DMS153 treated with DMSO at 0.1 percent for 48 hours (cell line): ENCODE measurements at regions not wholly inside any gene's neighbourhood (a gene's known extent, or its start where the extent isn't known, plus 50 kb on each side); places are given as distances from the start of the nearest gene placed in this dataset.

ENCODE experiments used
- DNase-seq: peaks from one replicate; lab custom pipeline; 2025; ENCODE audit not compliant: unreplicated experiment; lab: John Stamatoyannopoulos, UW

DNA sequence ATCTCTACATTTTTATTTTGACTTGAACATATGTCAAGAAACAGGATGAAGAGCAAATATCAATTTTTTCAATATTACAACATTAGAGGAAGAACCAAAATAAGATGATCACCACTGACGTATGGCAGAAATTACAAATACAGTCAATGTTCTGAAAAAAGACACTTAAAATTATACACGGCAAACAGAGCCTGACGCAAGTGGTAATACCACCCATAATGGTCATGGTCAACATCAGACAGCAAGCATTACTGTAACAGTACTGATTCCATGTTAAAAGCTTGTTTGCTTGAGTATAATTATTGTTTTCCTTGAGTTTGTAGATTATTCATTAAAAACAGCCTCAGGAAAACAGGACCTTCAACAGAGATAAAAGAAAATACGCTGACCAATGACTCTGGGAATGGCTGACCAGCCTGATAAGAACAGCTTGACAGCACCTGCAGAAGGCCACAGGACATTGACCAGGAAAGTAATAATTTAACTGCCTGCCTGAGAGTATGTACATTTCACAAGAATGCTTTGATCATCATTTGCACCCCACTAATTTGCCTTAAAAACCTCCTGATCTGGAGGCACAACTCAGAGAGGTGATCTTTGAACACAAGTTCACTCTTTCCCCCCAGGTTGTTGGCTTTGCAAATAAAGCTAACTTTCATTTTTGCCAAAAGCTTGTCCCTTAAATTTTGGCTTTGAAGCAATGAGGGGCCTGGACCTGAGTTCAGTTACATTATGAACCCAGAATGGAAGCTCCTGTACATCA, 187.3 kb downstream of the IPO8 start:
- DNase-seq = no peak

DNA sequence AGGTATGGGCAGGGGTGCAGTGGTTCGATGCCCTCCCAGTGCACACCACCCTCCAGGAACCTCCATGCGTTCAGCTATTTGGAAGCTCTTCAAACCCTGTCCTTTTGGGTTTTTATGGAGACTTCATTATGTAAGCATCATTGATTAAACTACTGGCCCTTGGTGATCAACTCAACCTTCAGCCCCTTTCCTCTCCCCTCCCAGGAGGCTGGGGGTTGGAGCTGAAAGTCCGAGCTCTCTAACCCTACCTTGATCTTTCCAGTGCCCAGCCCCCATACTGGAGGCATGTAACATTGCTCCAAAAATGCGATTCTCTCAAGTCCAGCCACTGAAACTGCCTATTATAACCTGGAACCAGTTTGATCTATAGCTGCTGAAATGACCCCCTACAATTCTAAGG, 188.1 kb downstream of the IPO8 start:
- DNase-seq = no peak

DNA sequence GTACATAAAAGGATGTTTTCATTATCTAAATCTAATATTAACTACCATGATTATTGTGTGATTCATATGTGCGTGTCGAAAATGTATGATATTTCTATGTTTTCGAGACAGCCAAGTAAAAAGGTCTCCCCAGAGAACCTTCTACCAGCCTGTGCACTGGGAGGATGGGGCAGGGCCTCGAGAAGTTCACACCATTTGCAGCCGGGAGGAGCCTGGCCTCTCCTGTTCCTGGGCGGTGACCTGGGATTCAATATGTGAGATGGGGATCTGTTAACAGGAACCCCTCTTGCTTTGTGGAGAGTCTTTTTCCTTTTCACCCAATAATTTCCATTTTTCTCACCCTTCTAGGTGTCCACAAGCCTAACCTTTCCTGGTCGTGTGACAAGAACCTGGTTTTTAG, 189.3 kb downstream of the IPO8 start:
- no peak for DNase-seq

DNA sequence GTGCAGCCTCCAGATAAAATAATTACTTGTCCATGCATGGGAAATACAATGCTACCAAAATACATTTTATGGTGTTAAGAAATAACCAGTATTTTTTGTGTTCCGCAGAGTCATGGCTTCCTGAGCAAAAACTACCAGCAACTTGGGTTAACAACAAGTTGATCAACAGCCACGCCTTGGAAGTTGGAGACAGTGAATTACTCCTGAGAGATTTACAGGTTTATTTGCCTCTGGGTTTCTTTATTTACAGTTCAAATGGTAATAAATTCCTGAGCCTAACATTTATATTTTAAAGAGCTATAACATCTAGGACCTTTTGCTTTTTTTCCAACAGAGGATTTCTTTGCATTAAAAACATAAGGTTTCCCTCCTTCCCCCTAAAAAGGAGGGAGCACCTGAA, 194.0 kb downstream of the IPO8 start:
- DNase-seq = no peak

DNA sequence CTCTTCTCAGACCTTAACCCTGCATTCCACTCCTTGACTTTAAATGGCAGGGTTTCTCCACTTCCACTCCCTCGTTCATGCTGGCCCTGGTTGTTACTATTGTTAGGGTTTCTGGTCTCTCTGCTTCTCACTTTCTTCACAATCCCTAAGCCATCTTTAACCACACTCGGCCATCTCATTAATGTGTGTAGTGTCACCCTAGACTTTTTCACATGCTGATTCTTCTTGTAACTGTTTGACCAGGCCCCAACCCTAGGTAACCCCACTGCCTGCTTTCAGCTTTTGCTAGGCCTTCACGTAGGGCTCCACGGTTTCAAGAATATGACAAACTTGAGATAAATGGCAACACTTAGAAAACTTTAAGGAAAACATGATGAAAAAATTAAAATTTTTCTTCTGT, 195.1 kb downstream of the IPO8 start:
- DNase-seq = no peak

DNA sequence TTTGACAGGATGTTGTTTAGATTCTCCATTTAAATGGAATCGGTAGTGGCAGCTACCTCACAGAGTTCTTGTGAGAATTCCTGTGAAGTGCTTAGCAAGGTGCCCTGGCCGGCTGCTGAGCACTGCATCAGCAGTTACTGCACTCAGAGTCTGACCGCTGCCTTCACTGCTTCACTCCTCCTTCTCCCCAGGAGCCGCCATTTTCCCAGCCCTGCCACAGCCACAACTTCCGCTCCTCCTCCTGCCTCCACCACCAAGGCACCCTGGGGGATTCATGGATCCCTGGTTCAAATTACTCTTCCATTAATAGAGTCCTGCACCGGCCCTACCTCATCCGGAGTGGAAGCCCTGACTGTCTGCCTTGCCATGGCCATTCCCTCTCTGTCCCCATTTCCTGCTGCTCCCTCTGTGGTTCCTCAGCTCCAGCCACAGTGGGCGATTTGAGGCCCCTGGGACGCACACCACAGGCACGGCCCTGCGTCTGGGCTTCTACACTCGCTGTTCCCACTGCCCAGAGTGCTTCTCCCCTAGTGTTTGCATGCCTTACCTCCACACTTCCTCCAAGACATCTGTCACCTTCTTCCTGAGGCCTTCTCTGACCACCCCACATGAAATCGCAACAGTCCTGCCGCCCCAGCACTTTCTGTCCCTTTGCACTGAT, 210.3 kb downstream of the IPO8 start:
- no peak for DNase-seq

DNA sequence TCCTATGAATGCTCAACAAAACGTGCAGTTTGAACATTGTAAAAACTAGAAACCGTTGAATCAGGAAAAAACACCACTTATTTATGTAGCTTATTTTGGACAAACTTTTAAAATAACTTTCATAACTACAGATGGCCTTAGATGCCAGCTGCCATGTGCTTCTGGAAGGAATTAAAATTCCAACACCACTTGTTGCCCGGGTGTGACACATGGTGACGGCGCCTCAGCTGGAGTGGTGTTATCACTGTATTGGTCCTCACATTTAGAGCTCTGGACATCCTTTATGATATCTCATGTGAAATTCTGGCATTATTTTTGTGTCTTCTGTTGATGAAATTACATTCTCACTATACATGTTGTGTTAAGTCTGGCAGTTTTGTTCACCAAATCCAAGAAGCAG, 211.0 kb downstream of the IPO8 start:
- no peak for DNase-seq

DNA sequence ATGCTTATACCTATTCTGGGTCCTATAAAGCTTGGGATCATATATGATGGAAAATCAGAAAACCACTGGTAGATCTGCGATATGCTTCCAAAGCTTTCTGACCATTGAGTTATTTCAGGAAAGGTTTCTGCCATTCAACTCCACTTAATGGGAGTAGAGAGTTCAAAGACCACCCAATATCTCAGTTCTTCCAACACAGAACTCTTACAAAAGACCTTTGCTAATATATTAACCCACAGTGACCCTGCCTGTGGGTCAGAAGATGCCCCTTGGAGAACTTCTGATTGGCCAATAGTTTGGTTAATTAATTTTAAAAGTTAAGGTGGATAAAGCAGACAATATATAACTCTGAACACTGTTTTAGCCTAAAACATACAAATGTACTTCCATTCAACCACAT, 213.0 kb downstream of the IPO8 start:
- no peak for DNase-seq

DNA sequence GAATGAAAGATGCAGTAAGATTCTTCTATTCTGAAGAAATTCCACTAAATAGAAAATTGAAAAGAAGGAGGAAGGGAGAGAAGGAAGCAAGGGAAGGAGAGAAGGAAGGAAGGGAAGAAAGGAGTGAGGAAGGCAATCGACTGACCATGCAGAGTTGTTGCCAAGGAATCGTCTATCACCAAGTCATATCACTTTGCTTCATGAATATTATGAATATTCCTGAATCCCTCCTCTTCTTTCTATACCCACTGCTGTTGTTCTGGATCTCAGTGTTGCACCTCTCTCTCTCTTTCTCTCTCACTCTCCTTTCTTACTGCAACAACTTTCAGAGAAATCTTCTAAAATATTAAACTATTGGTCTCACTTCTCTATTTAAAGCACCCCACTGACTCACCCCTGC, 222.4 kb downstream of the IPO8 start:
- no peak for DNase-seq

DNA sequence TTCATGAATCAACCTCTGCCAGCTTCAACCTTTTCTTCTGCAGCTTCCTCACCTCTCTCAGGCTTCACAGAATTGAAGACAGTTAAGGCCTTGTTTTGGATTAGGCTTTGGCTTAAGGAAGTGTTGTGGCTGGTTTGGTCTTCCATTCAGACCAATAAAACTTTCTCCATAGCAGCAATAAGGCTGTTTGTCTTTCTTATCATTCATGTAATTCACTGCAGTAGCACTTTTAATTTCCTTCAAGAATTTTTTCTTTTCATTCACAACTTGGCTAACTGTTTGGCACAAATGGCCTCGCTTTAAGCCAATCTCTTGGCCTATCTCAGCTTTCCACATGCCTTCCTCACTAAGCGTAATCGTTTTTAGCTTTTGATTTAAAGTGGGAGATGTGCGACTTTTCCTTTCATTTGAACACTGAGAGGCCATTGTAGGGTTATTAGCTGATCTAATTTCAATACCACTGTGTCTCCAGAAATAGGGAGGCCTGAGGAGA, 229.5 kb downstream of the IPO8 start:
- no peak for DNase-seq

DNA sequence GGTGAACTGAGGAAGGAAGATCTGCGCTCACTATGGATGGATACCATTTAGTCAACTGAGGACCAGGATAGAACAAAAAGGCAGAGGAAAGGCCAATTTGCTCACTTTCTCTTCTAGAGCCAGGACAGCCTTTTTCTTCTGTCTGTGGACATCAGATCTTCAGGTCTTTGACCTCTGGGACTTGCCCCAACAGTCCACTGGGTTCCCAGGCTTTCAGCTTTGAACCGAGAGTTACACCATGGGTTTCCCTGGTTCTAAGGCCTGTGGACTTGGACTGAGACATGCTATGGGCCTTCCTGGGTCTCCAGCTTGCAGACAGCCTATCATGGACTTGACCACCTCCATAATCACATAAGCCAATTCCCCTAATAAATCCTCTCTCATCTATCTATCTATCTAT, 232.0 kb downstream of the IPO8 start:
- DNase-seq = no peak

DNA sequence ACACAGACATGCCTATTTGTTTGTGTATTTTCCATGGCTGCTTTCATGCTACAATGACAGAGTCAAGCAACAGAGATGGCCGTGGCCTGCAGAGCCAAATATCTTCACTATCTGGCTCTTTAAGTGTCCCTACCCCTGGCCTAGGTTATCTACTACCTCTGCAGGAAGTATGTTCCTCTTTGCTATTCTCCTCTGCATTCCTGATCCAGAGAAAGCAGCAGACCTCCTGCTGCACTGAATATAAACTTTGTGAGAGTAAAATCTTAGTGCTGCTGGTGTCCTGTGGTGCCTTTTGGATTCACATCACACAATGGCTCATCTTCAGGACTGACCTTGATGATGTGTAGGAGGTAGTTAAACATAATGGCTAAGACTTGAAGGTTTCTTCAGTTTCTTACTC, 233.4 kb downstream of the IPO8 start:
- no peak for DNase-seq

DNA sequence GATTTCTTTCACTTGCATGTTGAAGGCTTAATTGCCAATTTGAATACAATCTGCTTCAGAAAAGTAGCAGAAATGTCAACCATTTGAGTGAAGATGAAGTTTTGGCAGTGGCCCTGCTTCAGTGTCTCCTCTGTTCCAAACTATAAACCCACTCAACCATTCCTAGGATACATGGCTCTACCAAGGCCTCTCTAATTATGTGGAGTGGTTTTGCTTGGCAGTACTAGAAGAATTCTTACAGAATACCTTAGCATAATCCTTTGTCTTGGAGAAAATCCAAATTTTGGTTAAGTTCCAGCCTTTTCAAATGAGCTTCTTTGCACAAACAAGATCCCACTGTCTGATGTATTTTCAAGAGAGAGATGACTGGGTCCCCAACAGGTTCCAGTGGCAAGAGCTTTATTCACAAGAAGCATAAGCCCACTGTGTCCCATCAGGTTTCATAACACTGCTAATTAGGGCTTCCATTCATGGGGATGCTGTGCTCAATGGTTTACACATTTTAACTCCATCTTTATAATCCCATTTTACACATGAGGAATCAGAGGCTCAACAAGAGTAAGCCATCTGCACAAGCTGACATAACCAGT, 234.5 kb downstream of the IPO8 start:
- DNase-seq = no peak

DNA sequence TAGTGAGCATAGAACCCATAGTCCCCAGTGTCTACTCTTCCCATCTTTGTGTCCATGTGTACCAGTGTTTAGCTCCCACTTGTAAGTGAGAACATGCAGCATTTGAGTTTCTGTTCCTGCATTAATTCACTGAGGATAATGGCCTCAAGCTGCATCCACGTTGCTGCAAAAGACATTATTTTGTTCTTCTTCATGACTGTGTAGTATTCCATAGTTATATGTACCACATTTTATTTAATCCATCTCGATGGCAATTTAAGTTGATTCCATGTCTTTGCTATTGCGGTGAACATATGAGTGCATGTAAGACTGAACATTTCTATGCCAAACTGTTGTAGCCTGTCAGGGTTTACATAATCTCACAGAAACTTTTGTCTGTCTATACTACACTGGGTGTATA, 237.2 kb downstream of the IPO8 start:
- DNase-seq = no peak

DNA sequence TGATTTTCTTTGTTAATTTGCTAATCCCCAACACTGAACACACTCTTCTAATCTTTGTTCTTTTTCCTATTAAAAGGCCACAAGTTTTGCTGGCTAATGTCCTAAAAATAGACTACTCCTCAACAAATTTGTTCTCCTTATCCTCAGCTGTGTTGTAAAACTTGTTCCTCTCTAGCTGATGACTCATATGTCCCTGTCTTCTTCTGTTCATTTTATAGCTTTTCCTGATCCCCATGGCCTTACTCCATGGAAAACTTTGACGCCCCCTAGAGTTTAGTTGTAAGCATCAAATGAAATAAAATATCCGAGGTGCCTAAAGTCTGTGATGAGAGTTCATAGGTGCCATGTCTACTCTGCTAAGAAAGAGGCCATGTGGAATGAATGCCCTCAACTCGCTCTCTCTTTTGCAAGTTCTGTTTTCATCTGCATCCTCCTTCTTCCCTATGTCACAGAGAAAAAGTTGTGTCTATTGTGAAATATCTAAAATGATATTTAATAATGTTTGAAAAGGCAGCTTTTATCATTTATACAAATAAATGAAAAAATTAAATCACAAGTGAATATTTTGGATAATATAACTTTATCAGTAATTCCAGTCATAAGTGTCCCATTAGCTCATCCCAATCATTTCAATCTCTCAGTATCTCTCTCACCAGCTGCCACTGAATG, 237.9 kb downstream of the IPO8 start:
- DNase-seq = peak; percentile 13

DNA sequence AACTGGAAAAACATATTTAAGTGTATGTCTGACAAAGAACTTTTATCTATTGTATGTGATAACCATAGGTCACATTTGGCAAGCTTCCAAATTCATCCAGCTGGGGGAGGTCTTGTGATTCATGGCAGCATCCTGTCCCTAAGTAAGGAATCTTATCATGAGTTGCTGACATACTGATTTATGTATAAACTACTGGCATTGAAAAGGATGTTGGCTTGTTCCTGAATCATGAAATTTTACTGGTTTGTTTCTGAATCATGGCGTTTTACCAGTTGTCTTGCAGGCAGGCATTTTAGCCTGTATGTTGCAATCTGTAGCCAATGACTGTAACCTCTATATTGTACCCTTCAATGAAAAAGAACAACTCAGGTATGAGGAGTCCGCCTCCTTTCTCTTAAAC, 244.8 kb downstream of the IPO8 start:
- no peak for DNase-seq

DNA sequence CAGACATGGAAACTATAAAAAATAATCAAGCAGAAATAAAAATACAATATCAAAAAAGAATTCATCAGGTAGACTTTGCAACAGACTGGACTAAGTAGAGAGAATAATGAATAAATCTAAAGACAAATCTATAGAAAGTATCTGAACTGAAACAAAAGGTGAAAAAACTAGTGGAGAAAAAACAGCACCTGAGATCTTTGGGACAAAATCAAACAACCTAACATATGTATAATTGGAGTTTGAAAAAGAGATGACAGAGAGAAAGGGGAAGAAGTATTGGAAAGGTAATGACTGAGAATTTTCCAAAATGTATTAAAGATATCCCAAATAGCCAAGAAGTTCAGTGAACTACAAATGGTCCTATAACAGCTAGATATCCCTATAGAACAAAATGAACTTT, 245.4 kb downstream of the IPO8 start:
- DNase-seq = no peak

DNA sequence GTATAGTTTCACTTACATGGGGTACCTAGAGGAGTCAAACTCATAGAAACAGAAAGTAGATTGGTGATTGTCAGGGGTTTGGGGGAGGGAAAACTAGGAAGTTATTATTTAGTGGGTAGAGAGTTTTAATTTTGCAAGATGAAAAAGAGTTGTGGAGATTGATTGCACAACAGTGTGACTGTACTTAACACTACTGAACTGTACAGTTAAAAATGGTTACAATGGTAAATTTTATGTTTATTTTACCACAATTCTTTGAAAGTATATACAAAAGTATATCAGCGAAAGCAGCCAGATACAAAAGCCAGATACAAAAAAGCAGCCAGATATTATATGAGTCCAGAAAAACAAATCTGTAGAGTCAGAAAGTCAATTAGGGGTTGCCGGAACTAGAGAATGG, 247.6 kb downstream of the IPO8 start:
- DNase-seq = no peak

DNA sequence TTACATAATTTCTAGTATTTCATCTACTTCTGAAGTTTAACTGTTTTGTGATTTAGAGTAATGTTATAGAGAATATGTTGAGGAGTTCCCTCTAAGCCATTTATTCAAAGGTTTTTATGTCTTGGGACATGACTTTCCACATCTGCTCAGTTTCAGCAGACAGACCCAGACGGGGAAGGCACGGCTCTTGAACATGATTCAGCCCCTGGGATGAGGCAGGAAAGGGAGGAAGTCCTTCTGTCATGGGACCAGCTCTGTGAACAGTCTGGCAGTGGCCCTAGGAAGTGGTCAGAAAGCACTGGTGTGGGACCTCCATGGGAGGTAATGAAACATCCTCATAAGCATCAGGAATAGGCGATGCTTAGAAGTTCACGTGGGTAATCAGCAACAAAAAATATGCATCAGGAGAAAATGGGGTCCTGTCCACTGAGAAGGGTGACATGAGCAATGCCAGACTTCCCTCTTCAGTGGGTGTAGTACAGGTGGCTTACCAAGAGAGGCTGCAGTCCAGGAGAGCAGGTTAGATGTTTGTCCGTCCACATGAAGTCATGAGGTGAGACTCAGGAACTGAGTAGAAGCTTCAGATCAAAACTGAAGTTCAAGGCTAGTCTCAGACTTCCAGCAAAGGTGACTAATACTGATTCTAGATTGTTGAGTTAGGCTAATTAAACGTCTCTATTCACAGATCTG, 248.5 kb downstream of the IPO8 start:
- DNase-seq = no peak

DNA sequence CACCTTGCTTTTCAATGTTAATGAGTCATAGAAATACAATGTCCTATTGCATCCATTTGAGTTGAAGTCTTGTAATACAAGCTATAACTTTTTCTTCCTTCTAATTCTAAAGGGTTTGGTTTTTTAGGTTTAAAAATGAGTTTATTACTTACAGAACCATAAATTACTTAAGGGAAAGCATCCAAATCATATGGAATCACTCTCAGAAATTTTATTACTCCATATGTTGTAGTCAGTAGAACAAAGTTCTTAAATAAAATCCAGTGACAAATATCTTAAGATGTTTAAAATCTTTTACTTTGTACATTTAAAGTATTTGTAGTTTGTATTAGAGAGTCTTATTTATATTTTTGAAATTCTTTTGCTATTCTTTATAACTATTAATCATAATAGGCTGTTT, 253.2 kb downstream of the IPO8 start:
- no peak for DNase-seq
